Uterus (tissue), 2 donors: ENCODE measurements at regions not wholly inside any gene's neighbourhood (a gene's known extent, or its start where the extent isn't known, plus 50 kb on each side); places are given as distances from the start of the nearest gene placed in this dataset.

Experiments
- POLR2A ChIP-seq, 2 donors: fragments of 450-650 bp; IDR thresholded peaks; one replicate each; pipeline ENCODE4 v1.6.1; 2016; ENCODE audit warnings: antibody characterized with exemption in 2 of 2, mild to moderate bottlenecking in 1 of 2, moderate library complexity in 1 of 2
- TF ChIP-seq, protein P1 (sequence below), 4 experiments: fragments of 200-600 bp in 2 of 4; fragments of 450-650 bp in 2 of 4; sonication (generic) in 2 of 4; IDR thresholded peaks; one replicate each; pipeline ENCODE4 v1.5.1; 2016 to 2019; ENCODE audit warnings: antibody characterized with exemption in 4 of 4, mild to moderate bottlenecking in 2 of 4, moderate library complexity in 1 of 4

GRCh38 chr7:68485253-68485917 is 1112.9 kb upstream of the AUTS2 start:
- TF ChIP-seq, protein P1, sequence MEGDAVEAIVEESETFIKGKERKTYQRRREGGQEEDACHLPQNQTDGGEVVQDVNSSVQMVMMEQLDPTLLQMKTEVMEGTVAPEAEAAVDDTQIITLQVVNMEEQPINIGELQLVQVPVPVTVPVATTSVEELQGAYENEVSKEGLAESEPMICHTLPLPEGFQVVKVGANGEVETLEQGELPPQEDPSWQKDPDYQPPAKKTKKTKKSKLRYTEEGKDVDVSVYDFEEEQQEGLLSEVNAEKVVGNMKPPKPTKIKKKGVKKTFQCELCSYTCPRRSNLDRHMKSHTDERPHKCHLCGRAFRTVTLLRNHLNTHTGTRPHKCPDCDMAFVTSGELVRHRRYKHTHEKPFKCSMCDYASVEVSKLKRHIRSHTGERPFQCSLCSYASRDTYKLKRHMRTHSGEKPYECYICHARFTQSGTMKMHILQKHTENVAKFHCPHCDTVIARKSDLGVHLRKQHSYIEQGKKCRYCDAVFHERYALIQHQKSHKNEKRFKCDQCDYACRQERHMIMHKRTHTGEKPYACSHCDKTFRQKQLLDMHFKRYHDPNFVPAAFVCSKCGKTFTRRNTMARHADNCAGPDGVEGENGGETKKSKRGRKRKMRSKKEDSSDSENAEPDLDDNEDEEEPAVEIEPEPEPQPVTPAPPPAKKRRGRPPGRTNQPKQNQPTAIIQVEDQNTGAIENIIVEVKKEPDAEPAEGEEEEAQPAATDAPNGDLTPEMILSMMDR (IDR thresholded peaks at IDR 0.05) = no peak
- TF ChIP-seq POLR2A (IDR thresholded peaks at IDR 0.05) = no peak
